ENCODE measurements at regions not wholly inside any gene's neighbourhood (a gene's known extent, or its start where the extent isn't known, plus 50 kb on each side); places are given as distances from the start of the nearest gene placed in this dataset.

- intact Hi-C loops (cut with micrococcal nuclease) (no loop called here), in situ Hi-C loops (cut with MboI) (no loop called here)
- Histone ChIP-seq H3K27me3 (ENCODE audit: control insufficient read depth in 2 of 2, insufficient read depth in 2 of 2, low read length in 2 of 2) (no peaks in the 10 kb centered on the region), H3K9me1 (ENCODE audit: control insufficient read depth, insufficient read depth, low read length) (no peaks in the 10 kb centered on the region), H4K20me1 (replicated peaks; ENCODE audit: control insufficient read depth, insufficient read depth, low read length) (no peaks in the 10 kb centered on the region), H3K9ac (ENCODE audit: insufficient read depth in 1 of 2, low read depth in 2 of 2, low read length in 2 of 2) (no peak overlapping the region), H3K4me3 (no peak overlapping the region), H3K27ac (ENCODE audit: extremely low read depth, low read depth, low read length) (no peak overlapping the region), H3K79me2 (ENCODE audit: control insufficient read depth, insufficient read depth, low read length) (no peaks in the 10 kb centered on the region), H3K9me3 (replicated peaks; ENCODE audit: control insufficient read depth, insufficient read depth, low read depth, low read length) (no peaks in the 10 kb centered on the region; the same call in none of the 2 replicates), H3K36me3 (ENCODE audit: control insufficient read depth, insufficient read depth, low read length) (no peaks in the 10 kb centered on the region), H3K4me1 (replicated peaks in 1 of 2; ENCODE audit: control insufficient read depth in 2 of 2, insufficient read depth in 2 of 2, low read length in 2 of 2) (no peaks in the 10 kb centered on the region), H3K4me2 (ENCODE audit: insufficient read depth, low read length) (no peak overlapping the region), H2AFZ (ENCODE audit: low read depth, low read length) (no peak overlapping the region)
- no peak for TF ChIP-seq E2F6 (IDR thresholded peaks at IDR 0.05; ENCODE audit: borderline replicate concordance in 1 of 2, extremely low read depth in 1 of 2, insufficient read depth in 1 of 2, insufficient read length in 1 of 2, low read depth in 1 of 2, low read length in 1 of 2, poor library complexity in 1 of 2, severe bottlenecking in 1 of 2)
- TF ChIP-seq ZNF324 (CRISPR knock-in tag; IDR thresholded peaks at IDR 0.05) = no peak
- TF ChIP-seq KDM5B (IDR thresholded peaks at IDR 0.05; ENCODE audit: insufficient replicate concordance, low read depth, low read length) = no peak
- TF ChIP-seq, protein P1, sequence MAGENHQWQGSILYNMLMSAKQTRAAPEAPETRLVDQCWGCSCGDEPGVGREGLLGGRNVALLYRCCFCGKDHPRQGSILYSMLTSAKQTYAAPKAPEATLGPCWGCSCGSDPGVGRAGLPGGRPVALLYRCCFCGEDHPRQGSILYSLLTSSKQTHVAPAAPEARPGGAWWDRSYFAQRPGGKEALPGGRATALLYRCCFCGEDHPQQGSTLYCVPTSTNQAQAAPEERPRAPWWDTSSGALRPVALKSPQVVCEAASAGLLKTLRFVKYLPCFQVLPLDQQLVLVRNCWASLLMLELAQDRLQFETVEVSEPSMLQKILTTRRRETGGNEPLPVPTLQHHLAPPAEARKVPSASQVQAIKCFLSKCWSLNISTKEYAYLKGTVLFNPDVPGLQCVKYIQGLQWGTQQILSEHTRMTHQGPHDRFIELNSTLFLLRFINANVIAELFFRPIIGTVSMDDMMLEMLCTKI (IDR thresholded peaks at IDR 0.05; ENCODE audit: partially characterized antibody) = no peak
- no peak for TF ChIP-seq HMGXB4 (CRISPR knock-in tag; IDR thresholded peaks at IDR 0.05)
- no peak for TF ChIP-seq PURB (CRISPR knock-in tag; IDR thresholded peaks at IDR 0.05; ENCODE audit: low read depth)
- TF ChIP-seq MTA3 (IDR thresholded peaks at IDR 0.05; ENCODE audit: borderline replicate concordance) = no peak
- TF ChIP-seq TCF7 (IDR thresholded peaks at IDR 0.05; ENCODE audit: borderline replicate concordance) = no peak
- no peak for TF ChIP-seq ZNF695 (CRISPR knock-in tag; IDR thresholded peaks at IDR 0.05)
- POLR2A ChIA-PET = no interaction called here
- CTCF ChIA-PET (ENCODE audit: low intra/inter-chr PET ratio) = no interaction called here
- 0% methylated on average over 1 of the region's 1 CpG for WGBS (ENCODE audit: insufficient coverage, low coverage, missing lambda C conversion rate)
- BruUV-seq (replicated peaks) = no TSS peak
- no peak for DNase-seq (ENCODE audit: extremely low read depth in 1 of 4, low spot score in 3 of 4)
- no peak for FAIRE-seq
- ATAC-seq = no peak
Measured at GRCh38 chr3:159301961-159302360, 500.1 kb downstream of the MFSD1 start.
